BE2C (cell line): ENCODE measurements at regions not wholly inside any gene's neighbourhood (a gene's known extent, or its start where the extent isn't known, plus 50 kb on each side); places are given as distances from the start of the nearest gene placed in this dataset.
"Not testable (repeated sequence)": the region's sequence is repeated elsewhere in the genome, so short reads cannot be mapped to it uniquely, and the experiment has no call there.

Experiments used
- DNase-seq: peaks from one replicate; pipeline ENCODE4 v3.0.0-alpha.2; 2020
- H3K27me3 ChIP-seq: fragments of 250-450 bp; sonication (Bioruptor Pico); 2 replicates; pipeline ENCODE4 v1.5.1; 2020; ENCODE audit warnings: mild to moderate bottlenecking
- H3K36me3 ChIP-seq: fragments of 250-450 bp; sonication (Bioruptor Pico); 2 replicates; pipeline ENCODE4 v1.5.1; 2020; ENCODE audit warnings: mild to moderate bottlenecking
- H3K4me1 ChIP-seq: fragments of 250-450 bp; sonication (Bioruptor Pico); 2 replicates; pipeline ENCODE4 v1.5.1; 2020
- H3K4me3 ChIP-seq: 2 replicates; pipeline ENCODE4 v1.5.1; 2011; ENCODE audit warnings: low read depth, low read length
- H3K9me3 ChIP-seq: fragments of 250-450 bp; sonication (Bioruptor Pico); 2 replicates; pipeline ENCODE4 v1.5.1; 2020
- TF ChIP-seq, protein P1 (sequence below): IDR thresholded peaks from 2 replicates; pipeline ENCODE4 v1.5.1; 2012; ENCODE audit warnings: mild to moderate bottlenecking, low read depth, low read length

DNA sequence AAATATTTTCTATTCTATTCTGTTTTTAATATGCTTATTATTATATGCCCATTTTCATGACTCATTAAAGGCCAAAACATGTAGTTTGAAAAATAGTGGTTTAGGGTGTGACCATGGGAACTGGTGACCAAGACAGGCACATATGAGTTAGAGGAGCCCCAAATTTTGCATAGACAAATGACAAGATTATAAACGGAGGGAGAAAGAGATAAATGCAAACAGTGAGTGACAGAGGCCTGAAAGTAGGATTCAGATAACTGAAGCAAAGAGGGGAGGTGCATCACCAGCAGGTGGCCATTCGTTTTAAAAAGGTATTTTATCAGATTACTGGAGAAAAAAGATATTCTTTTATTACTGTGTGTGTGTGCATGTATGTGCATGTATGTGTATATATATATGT is 391.5 kb upstream of the CHORDC1 start:
- no peaks in the 10 kb centered on the region; the same call in 1 of the 2 replicates for H3K4me1 ChIP-seq
- DNase-seq, result no peak
- TF ChIP-seq, protein P1, sequence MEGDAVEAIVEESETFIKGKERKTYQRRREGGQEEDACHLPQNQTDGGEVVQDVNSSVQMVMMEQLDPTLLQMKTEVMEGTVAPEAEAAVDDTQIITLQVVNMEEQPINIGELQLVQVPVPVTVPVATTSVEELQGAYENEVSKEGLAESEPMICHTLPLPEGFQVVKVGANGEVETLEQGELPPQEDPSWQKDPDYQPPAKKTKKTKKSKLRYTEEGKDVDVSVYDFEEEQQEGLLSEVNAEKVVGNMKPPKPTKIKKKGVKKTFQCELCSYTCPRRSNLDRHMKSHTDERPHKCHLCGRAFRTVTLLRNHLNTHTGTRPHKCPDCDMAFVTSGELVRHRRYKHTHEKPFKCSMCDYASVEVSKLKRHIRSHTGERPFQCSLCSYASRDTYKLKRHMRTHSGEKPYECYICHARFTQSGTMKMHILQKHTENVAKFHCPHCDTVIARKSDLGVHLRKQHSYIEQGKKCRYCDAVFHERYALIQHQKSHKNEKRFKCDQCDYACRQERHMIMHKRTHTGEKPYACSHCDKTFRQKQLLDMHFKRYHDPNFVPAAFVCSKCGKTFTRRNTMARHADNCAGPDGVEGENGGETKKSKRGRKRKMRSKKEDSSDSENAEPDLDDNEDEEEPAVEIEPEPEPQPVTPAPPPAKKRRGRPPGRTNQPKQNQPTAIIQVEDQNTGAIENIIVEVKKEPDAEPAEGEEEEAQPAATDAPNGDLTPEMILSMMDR, result no peak

DNA sequence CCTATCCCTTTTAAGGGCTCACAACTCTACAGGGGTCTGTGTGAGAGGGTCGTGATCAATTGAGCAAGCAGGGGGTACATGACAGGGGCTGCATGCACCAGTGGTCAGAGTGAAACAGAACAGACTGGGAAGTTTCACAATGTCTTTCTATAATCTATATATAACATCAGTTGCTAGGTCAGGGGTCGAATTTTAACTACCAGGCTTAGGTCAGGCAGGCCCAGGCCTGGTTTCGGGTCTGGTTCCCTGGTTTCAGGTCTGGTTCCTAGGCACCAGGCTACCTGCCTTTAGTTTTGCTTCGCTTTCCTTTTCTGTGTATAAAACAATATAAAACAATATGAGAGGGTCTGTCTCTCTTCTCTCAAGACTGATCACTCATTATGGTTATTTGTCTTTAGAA is 390.2 kb upstream of the CHORDC1 start:
- not testable (repeated sequence) for H3K4me3 ChIP-seq, H3K4me1 ChIP-seq, H3K36me3 ChIP-seq, H3K27me3 ChIP-seq, H3K9me3 ChIP-seq
- DNase-seq, result peak; percentile 10

More for the DNA sequence above, 391.5 kb upstream of the CHORDC1 start:
- Histone ChIP-seq H3K36me3 (no peaks in the 10 kb centered on the region), H3K27me3 (no peaks in the 10 kb centered on the region), H3K4me3 (no peak overlapping the region), H3K9me3 (no peaks in the 10 kb centered on the region)

- TF ChIP-seq, protein P1, result no peak
- no peak overlapping the region for H3K4me3 ChIP-seq
- no peaks in the 10 kb centered on the region for H3K27me3 ChIP-seq
- H3K36me3 ChIP-seq, result no peaks in the 10 kb centered on the region
- DNase-seq, result no peak
- H3K4me1 ChIP-seq, result no peaks in the 10 kb centered on the region
- no peaks in the 10 kb centered on the region for H3K9me3 ChIP-seq
Observed at GRCh38 chr11:90606721-90607120, 383.9 kb upstream of the CHORDC1 start.

- no peak for DNase-seq
- no peaks in the 10 kb centered on the region for H3K9me3 ChIP-seq
- no peaks in the 10 kb centered on the region for H3K36me3 ChIP-seq
- no peak overlapping the region for H3K4me3 ChIP-seq
- TF ChIP-seq, protein P1, result no peak
- H3K4me1 ChIP-seq, result no peaks in the 10 kb centered on the region
- H3K27me3 ChIP-seq, result no peaks in the 10 kb centered on the region
Observed at GRCh38 chr11:90601261-90601660, 378.4 kb upstream of the CHORDC1 start.

DNA sequence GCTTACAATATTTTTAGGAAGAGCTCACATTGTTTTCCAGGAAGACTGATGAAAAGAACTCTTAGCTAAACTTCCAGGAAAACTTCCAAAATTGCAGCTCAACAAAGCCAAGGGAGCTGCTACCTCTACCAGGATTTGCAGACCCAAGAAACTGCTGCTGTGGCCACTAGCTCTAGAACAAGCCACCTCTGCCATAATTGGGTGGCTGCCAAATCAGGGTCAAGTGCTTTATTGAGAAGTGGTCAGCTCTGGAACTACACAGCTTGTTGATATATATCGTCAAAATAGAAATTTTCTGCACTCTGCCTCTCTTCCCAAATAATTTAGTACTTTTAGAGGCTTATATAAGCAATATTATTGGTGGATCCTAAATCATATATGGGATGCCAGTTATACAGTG is 371.8 kb upstream of the CHORDC1 start:
- no peaks in the 10 kb centered on the region for H3K27me3 ChIP-seq
- TF ChIP-seq, protein P1, result peak; percentile 21; the same call in 1 of the 2 replicates
- H3K4me3 ChIP-seq, result no peak overlapping the region
- no peaks in the 10 kb centered on the region for H3K9me3 ChIP-seq
- no peaks in the 10 kb centered on the region for H3K36me3 ChIP-seq
- H3K4me1 ChIP-seq, result peaks cover 7% of the 10 kb centered on the region
- peak; percentile 54 for DNase-seq

GRCh38 chr11:90593099-90593498 is 370.2 kb upstream of the CHORDC1 start:
- TF ChIP-seq, protein P1, result no peak
- Histone ChIP-seq H3K4me1 (peaks cover 7% of the 10 kb centered on the region), H3K9me3 (no peaks in the 10 kb centered on the region), H3K4me3 (no peak overlapping the region), H3K27me3 (no peaks in the 10 kb centered on the region), H3K36me3 (no peaks in the 10 kb centered on the region)
- no peak for DNase-seq

DNA sequence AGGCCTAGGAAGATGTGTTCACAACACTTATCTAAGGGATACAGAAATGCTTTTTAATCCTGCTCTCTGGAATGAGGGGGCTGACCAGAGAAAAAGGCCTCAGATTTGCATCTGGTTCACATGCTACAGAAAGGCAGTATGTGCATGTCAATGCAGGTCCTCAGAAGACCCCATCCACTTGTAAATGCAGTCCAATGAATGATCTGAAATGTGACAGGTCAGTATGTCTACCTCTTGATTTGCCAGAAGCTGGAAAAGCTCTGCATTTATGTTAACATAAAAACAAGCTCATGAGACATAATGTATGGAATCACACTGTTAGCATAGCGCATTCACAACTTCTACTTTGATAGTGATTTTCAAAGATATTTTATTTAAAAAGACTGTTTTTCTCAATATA is 367.4 kb upstream of the CHORDC1 start:
- Histone ChIP-seq H3K27me3 (no peaks in the 10 kb centered on the region), H3K36me3 (no peaks in the 10 kb centered on the region), H3K4me1 (peaks cover 7% of the 10 kb centered on the region), H3K4me3 (no peak overlapping the region), H3K9me3 (no peaks in the 10 kb centered on the region)
- DNase-seq, result no peak
- TF ChIP-seq, protein P1, result no peak
